ENCODE measurements at regions not wholly inside any gene's neighbourhood (a gene's known extent, or its start where the extent isn't known, plus 50 kb on each side); places are given as distances from the start of the nearest gene placed in this dataset.

DNA sequence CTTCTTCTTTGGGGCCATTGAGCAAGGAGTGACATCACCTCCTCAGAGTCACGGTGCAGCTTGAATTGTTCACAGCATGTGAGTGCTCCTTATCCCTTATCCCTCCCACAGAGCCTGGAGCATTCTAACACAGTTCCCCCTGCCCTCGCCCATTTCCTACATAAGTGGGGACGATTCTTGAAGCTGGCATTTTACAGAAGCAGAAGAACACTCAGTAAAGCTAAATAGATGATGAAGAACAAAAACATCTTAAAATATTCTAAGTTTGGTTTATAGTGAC is 135.8 kb upstream of the APCDD1 start:
- TF ChIP-seq, protein P1, sequence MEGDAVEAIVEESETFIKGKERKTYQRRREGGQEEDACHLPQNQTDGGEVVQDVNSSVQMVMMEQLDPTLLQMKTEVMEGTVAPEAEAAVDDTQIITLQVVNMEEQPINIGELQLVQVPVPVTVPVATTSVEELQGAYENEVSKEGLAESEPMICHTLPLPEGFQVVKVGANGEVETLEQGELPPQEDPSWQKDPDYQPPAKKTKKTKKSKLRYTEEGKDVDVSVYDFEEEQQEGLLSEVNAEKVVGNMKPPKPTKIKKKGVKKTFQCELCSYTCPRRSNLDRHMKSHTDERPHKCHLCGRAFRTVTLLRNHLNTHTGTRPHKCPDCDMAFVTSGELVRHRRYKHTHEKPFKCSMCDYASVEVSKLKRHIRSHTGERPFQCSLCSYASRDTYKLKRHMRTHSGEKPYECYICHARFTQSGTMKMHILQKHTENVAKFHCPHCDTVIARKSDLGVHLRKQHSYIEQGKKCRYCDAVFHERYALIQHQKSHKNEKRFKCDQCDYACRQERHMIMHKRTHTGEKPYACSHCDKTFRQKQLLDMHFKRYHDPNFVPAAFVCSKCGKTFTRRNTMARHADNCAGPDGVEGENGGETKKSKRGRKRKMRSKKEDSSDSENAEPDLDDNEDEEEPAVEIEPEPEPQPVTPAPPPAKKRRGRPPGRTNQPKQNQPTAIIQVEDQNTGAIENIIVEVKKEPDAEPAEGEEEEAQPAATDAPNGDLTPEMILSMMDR (IDR thresholded peaks at IDR 0.05; ENCODE audit: low read depth, low read length, poor library complexity, severe bottlenecking) = no peak
- no peak for TF ChIP-seq EZH2phosphoT487 (IDR thresholded peaks at IDR 0.05; ENCODE audit: borderline replicate concordance, low read length)
